ACC112 (cell line): ENCODE measurements at regions not wholly inside any gene's neighbourhood (a gene's known extent, or its start where the extent isn't known, plus 50 kb on each side); places are given as distances from the start of the nearest gene placed in this dataset.
"Not testable (repeated sequence)": the region's sequence is repeated elsewhere in the genome, so short reads cannot be mapped to it uniquely, and the experiment has no call there.

Experiments
- H2AFZ ChIP-seq: fragments of 200-600 bp; sonication (generic); one replicate; pipeline ENCODE4 v1.6.0; 2017; ENCODE audit warnings: antibody characterized with exemption, low read length; ENCODE audit not compliant: unreplicated experiment
- H3K27ac ChIP-seq: fragments of 200-600 bp; sonication (generic); 2 replicates; pipeline ENCODE4 v1.5.1; 2014; ENCODE audit warnings: low read depth, mild to moderate bottlenecking, antibody characterized with exemption, low read length, moderate library complexity
- H3K27me3 ChIP-seq: fragments of 200-600 bp; sonication (generic); 2 replicates; pipeline ENCODE4 v1.6.1; 2014; ENCODE audit warnings: mild to moderate bottlenecking, antibody characterized with exemption, low read length, moderate library complexity, mixed read lengths; ENCODE audit not compliant: insufficient read depth
- H3K36me3 ChIP-seq: fragments of 200-600 bp; sonication (generic); 2 replicates; pipeline ENCODE4 v1.6.1; 2016; ENCODE audit warnings: mild to moderate bottlenecking, antibody characterized with exemption, low read length, moderate library complexity, mixed read lengths; ENCODE audit not compliant: insufficient read depth
- H3K4me1 ChIP-seq: fragments of 200-600 bp; sonication (generic); one replicate; pipeline ENCODE4 v1.6.1; 2016; ENCODE audit warnings: low read length, mixed read lengths; ENCODE audit not compliant: insufficient read depth, unreplicated experiment, control insufficient read depth
- H3K4me3 ChIP-seq: fragments of 200-600 bp; sonication (generic); 2 replicates; pipeline ENCODE4 v1.5.1; 2014; ENCODE audit warnings: mild to moderate bottlenecking, low read depth, low read length
- H3K79me2 ChIP-seq: fragments of 200-600 bp; sonication (generic); one replicate; pipeline ENCODE4 v1.6.0; 2016; ENCODE audit warnings: low read length; ENCODE audit not compliant: control insufficient read depth, unreplicated experiment, insufficient read depth

GRCh38 chr2:167652401-167652800 lies 595.0 kb downstream of the STK39 start:
- Histone ChIP-seq H3K27ac (no peak overlapping the region), H2AFZ (no peak overlapping the region), H3K79me2 (no peaks in the 10 kb centered on the region), H3K27me3 (no peaks in the 10 kb centered on the region), H3K4me1 (no peaks in the 10 kb centered on the region), H3K4me3 (no peak overlapping the region), H3K36me3 (no peaks in the 10 kb centered on the region)

- H3K4me3 ChIP-seq, result no peak overlapping the region
- H3K27me3 ChIP-seq, result no peaks in the 10 kb centered on the region
- no peaks in the 10 kb centered on the region for H3K4me1 ChIP-seq
- H3K79me2 ChIP-seq, result no peaks in the 10 kb centered on the region
- no peak overlapping the region for H2AFZ ChIP-seq
- no peaks in the 10 kb centered on the region for H3K36me3 ChIP-seq
- no peak overlapping the region for H3K27ac ChIP-seq
Observed at GRCh38 chr2:167651406-167652151, 595.8 kb downstream of the STK39 start.

- no peaks in the 10 kb centered on the region for H3K79me2 ChIP-seq
- H3K4me3 ChIP-seq, result no peak overlapping the region
- H3K4me1 ChIP-seq, result no peaks in the 10 kb centered on the region
- H3K36me3 ChIP-seq, result no peaks in the 10 kb centered on the region
- H3K27ac ChIP-seq, result no peak overlapping the region
- H3K27me3 ChIP-seq, result no peaks in the 10 kb centered on the region
- H2AFZ ChIP-seq, result no peak overlapping the region
Observed at GRCh38 chr2:167646557-167646956, 600.8 kb downstream of the STK39 start.

- Histone ChIP-seq H2AFZ (no peak overlapping the region), H3K36me3 (no peaks in the 10 kb centered on the region), H3K4me1 (no peaks in the 10 kb centered on the region), H3K4me3 (no peak overlapping the region), H3K27me3 (no peaks in the 10 kb centered on the region), H3K79me2 (no peaks in the 10 kb centered on the region), H3K27ac (no peak overlapping the region)
Observed at GRCh38 chr2:167640096-167640495, 607.3 kb downstream of the STK39 start.

- Histone ChIP-seq H3K36me3 (no peaks in the 10 kb centered on the region), H3K79me2 (no peaks in the 10 kb centered on the region), H3K27ac (no peak overlapping the region), H3K4me3 (no peak overlapping the region), H3K4me1 (no peaks in the 10 kb centered on the region), H2AFZ (no peak overlapping the region), H3K27me3 (no peaks in the 10 kb centered on the region)
Observed at GRCh38 chr2:167637741-167638140, 609.7 kb downstream of the STK39 start.

- H2AFZ ChIP-seq, H3K27ac ChIP-seq, H3K4me1 ChIP-seq, H3K27me3 ChIP-seq, H3K36me3 ChIP-seq, H3K4me3 ChIP-seq, H3K79me2 ChIP-seq: not testable (repeated sequence)
Observed at GRCh38 chr2:167632271-167632670, 615.1 kb downstream of the STK39 start.

GRCh38 chr2:167626961-167627360 lies 620.4 kb downstream of the STK39 start:
- Histone ChIP-seq H3K4me1 (no peaks in the 10 kb centered on the region), H3K36me3 (no peaks in the 10 kb centered on the region), H3K27ac (no peak overlapping the region), H3K27me3 (no peaks in the 10 kb centered on the region), H3K4me3 (no peak overlapping the region), H3K79me2 (no peaks in the 10 kb centered on the region), H2AFZ (no peak overlapping the region)

- Histone ChIP-seq H3K27me3 (no peaks in the 10 kb centered on the region), H3K79me2 (no peaks in the 10 kb centered on the region), H3K27ac (no peak overlapping the region), H3K4me1 (no peaks in the 10 kb centered on the region), H2AFZ (no peak overlapping the region), H3K36me3 (no peaks in the 10 kb centered on the region), H3K4me3 (no peak overlapping the region)
Observed at GRCh38 chr2:167626301-167626700, 621.1 kb downstream of the STK39 start.

- Histone ChIP-seq H3K4me3 (no peak overlapping the region), H3K27me3 (no peaks in the 10 kb centered on the region), H3K36me3 (no peaks in the 10 kb centered on the region), H3K4me1 (no peaks in the 10 kb centered on the region), H2AFZ (no peak overlapping the region), H3K27ac (no peak overlapping the region), H3K79me2 (no peaks in the 10 kb centered on the region)
Observed at GRCh38 chr2:167616997-167617396, 630.4 kb downstream of the STK39 start.

- Histone ChIP-seq H3K4me1 (no peaks in the 10 kb centered on the region), H3K79me2 (no peaks in the 10 kb centered on the region), H3K27ac (no peak overlapping the region), H3K27me3 (no peaks in the 10 kb centered on the region), H2AFZ (no peak overlapping the region), H3K4me3 (no peak overlapping the region), H3K36me3 (no peaks in the 10 kb centered on the region)
Observed at GRCh38 chr2:167613471-167613870, 633.9 kb downstream of the STK39 start.

GRCh38 chr2:167608487-167608886 lies 638.9 kb downstream of the STK39 start:
- Histone ChIP-seq H3K4me1 (no peaks in the 10 kb centered on the region), H3K27ac (no peak overlapping the region), H3K79me2 (no peaks in the 10 kb centered on the region), H3K4me3 (no peak overlapping the region), H3K27me3 (no peaks in the 10 kb centered on the region), H3K36me3 (no peaks in the 10 kb centered on the region), H2AFZ (no peak overlapping the region)
